ENCODE measurements at regions not wholly inside any gene's neighbourhood (a gene's known extent, or its start where the extent isn't known, plus 50 kb on each side); places are given as distances from the start of the nearest gene placed in this dataset.

DNA sequence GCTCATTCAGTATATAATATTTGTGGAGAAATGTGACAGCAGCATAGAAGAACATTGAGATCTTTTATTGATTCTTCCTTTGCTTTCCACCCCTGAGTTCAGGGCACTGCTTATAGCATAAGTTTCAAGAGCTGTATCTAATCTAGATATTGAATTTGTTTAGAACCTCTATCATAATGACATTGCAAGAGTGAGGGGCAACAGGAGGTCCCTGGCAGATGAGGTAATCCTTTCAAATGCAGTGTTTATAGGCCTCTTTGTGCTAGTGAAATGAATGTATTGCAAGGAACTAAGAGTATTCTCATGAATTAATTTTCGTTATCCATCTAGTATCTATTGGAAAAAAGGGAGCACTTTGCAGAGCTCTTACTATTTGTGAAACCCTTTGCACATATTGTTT lies 167.2 kb upstream of the FERD3L start:
- TF ChIP-seq, protein P1, sequence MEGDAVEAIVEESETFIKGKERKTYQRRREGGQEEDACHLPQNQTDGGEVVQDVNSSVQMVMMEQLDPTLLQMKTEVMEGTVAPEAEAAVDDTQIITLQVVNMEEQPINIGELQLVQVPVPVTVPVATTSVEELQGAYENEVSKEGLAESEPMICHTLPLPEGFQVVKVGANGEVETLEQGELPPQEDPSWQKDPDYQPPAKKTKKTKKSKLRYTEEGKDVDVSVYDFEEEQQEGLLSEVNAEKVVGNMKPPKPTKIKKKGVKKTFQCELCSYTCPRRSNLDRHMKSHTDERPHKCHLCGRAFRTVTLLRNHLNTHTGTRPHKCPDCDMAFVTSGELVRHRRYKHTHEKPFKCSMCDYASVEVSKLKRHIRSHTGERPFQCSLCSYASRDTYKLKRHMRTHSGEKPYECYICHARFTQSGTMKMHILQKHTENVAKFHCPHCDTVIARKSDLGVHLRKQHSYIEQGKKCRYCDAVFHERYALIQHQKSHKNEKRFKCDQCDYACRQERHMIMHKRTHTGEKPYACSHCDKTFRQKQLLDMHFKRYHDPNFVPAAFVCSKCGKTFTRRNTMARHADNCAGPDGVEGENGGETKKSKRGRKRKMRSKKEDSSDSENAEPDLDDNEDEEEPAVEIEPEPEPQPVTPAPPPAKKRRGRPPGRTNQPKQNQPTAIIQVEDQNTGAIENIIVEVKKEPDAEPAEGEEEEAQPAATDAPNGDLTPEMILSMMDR (IDR thresholded peaks at IDR 0.05), result no peak
- ATAC-seq (ENCODE audit: insufficient number of reproducible peaks, low FRiP score, low read depth) (no peak), DNase-seq (ENCODE audit: low spot score) (no peak)
- no peaks in the 10 kb centered on the region for H3K27me3 ChIP-seq (replicated peaks; ENCODE audit: insufficient read depth)
- no peaks in the 10 kb centered on the region for H3K4me1 ChIP-seq (ENCODE audit: control insufficient read depth in 1 of 2, low read depth in 2 of 2)
- no peaks in the 10 kb centered on the region for H3K9me3 ChIP-seq
- H3K27ac ChIP-seq, result no peak overlapping the region
- H3K36me3 ChIP-seq, result no peaks in the 10 kb centered on the region
- H3K4me3 ChIP-seq, result no peak overlapping the region

DNA sequence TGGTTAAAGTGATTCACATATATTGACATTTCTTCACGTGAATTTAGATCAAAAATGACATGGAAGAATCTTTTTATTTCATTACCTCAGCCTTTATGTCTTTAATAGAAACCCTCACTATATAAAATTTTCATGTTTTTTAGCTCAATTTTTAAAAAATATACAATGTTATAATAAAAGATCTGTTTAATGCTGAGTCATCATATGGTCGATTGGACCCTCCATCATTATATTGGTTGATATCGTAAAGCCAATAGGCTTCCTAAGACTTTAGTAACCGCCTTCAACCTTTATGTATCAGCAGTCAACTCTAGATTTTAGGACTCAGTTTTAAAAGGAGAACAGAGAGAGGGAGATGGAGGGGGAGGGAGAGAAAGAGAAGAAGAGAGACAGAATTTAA lies 162.3 kb upstream of the FERD3L start:
- Histone ChIP-seq H3K4me3 (no peak overlapping the region), H3K9me3 (no peaks in the 10 kb centered on the region), H3K27ac (no peak overlapping the region), H3K36me3 (no peaks in the 10 kb centered on the region), H3K4me1 (ENCODE audit: control insufficient read depth in 1 of 2, low read depth in 2 of 2) (no peaks in the 10 kb centered on the region), H3K27me3 (replicated peaks; ENCODE audit: insufficient read depth) (no peaks in the 10 kb centered on the region)
- DNase-seq (ENCODE audit: low spot score) (no peak), ATAC-seq (ENCODE audit: insufficient number of reproducible peaks, low FRiP score, low read depth) (no peak)
- TF ChIP-seq, protein P1 (IDR thresholded peaks at IDR 0.05), result no peak

DNA sequence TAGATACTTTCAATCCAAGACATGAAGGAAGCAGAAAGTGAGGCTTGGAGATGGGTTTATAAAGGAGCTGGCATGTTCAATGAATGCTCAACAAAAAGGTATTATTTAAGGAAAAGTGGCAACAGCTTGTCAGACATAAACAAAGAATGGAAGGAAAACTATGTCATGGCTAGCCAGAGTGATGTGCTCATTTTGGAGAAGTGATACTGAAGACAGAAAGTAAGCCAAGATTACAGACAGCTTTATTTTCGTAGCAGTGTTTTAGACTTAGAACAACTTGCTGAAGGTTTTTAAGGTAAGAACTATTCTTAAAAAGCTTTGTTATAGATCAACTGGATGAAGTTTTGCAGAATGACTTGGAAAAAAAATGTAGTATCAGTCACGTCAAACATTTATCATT lies 160.5 kb upstream of the FERD3L start:
- H3K4me1 ChIP-seq (ENCODE audit: control insufficient read depth in 1 of 2, low read depth in 2 of 2), result no peaks in the 10 kb centered on the region
- ATAC-seq (ENCODE audit: insufficient number of reproducible peaks, low FRiP score, low read depth) (no peak), DNase-seq (ENCODE audit: low spot score) (no peak)
- TF ChIP-seq, protein P1 (IDR thresholded peaks at IDR 0.05), result no peak
- H3K4me3 ChIP-seq, result no peak overlapping the region
- H3K27me3 ChIP-seq (replicated peaks; ENCODE audit: insufficient read depth), result no peaks in the 10 kb centered on the region
- no peak overlapping the region for H3K27ac ChIP-seq
- H3K9me3 ChIP-seq, result no peaks in the 10 kb centered on the region
- H3K36me3 ChIP-seq, result no peaks in the 10 kb centered on the region

DNA sequence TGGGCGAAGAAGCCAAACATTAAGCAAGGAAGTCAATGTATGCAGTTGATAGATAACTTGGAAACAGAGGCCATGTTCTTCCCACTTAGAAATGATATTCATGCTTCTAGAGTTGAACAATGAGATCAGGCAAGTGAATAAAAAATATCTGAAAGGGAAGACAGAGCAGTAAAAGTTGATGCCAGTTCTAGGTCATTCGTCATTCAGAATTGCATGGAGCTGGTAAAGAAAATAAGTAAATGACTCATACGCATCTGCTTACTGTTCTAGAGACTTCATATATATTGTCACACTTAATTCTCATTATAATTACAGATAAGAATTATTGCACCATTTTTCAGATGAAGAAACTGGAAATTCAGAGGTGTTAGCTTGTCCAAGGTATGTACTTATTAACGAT lies 158.9 kb upstream of the FERD3L start:
- ATAC-seq (ENCODE audit: insufficient number of reproducible peaks, low FRiP score, low read depth), result no peak
- no peaks in the 10 kb centered on the region for H3K4me1 ChIP-seq (ENCODE audit: control insufficient read depth in 1 of 2, low read depth in 2 of 2)

DNA sequence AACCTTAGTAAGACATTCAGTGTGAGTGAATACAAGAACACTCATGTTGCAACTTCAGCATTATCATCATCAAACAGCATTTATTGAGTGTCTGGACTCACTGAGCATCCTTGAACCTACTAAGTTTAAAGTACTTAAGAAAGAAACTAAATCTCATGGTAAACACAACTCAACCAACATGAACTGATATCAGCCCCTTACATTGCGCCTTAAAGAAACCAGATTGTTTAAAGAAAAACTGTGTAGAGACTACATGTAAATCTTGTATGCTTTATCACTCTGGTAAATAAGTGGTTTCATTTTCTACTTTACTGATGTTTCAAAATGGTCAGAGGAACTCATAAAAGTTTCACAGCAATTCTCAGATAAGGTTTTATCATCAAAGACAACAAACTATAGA lies 157.5 kb upstream of the FERD3L start:
- H3K4me1 ChIP-seq (ENCODE audit: control insufficient read depth in 1 of 2, low read depth in 2 of 2), result no peaks in the 10 kb centered on the region
- no peak overlapping the region for H3K4me3 ChIP-seq
- H3K36me3 ChIP-seq, result no peaks in the 10 kb centered on the region
- TF ChIP-seq, protein P1 (IDR thresholded peaks at IDR 0.05), result no peak
- no peak overlapping the region for H3K27ac ChIP-seq
- H3K9me3 ChIP-seq, result no peaks in the 10 kb centered on the region
- DNase-seq (ENCODE audit: low spot score) (no peak), ATAC-seq (ENCODE audit: insufficient number of reproducible peaks, low FRiP score, low read depth) (no peak)
- no peaks in the 10 kb centered on the region for H3K27me3 ChIP-seq (replicated peaks; ENCODE audit: insufficient read depth)

More for the DNA sequence above, 158.9 kb upstream of the FERD3L start:
- Histone ChIP-seq H3K36me3 (no peaks in the 10 kb centered on the region), H3K4me3 (no peak overlapping the region), H3K9me3 (no peaks in the 10 kb centered on the region), H3K27me3 (replicated peaks; ENCODE audit: insufficient read depth) (no peaks in the 10 kb centered on the region), H3K27ac (no peak overlapping the region)
- no peak for DNase-seq (ENCODE audit: low spot score)
- TF ChIP-seq, protein P1 (IDR thresholded peaks at IDR 0.05), result no peak

All from thoracic aorta (tissue), 2 donors.